ENCODE measurements at regions not wholly inside any gene's neighbourhood (a gene's known extent, or its start where the extent isn't known, plus 50 kb on each side); places are given as distances from the start of the nearest gene placed in this dataset.

- no peak for TF ChIP-seq CTCF (IDR thresholded peaks at IDR 0.05)
- Mint-ChIP-seq H3K4me1 (ENCODE audit: unreplicated experiment) (peaks cover 9% of the 10 kb centered on the region), H3K27me3 (ENCODE audit: unreplicated experiment) (no peaks in the 10 kb centered on the region), H3K9me3 (ENCODE audit: unreplicated experiment) (peaks cover 12% of the 10 kb centered on the region), H3K27ac (ENCODE audit: unreplicated experiment) (no peak overlapping the region), H3K36me3 (ENCODE audit: unreplicated experiment) (no peaks in the 10 kb centered on the region), H3K4me3 (ENCODE audit: unreplicated experiment) (no peak overlapping the region)
- DNase-seq (ENCODE audit: extremely low spot score, unreplicated experiment), result no peak
Measured at GRCh38 chr4:35025152-35025834, 1219.0 kb downstream of the ARAP2 start.

- no peaks in the 10 kb centered on the region for H3K4me1 Mint-ChIP-seq (ENCODE audit: unreplicated experiment)
- no peak for DNase-seq (ENCODE audit: extremely low spot score, unreplicated experiment)
Measured at GRCh38 chr4:35038079-35038805, 1206.1 kb downstream of the ARAP2 start.

GRCh38 chr4:35038845-35039244 lies 1205.5 kb downstream of the ARAP2 start:
- no peak for TF ChIP-seq CTCF (IDR thresholded peaks at IDR 0.05)
- H3K4me1 Mint-ChIP-seq (ENCODE audit: unreplicated experiment), result no peaks in the 10 kb centered on the region
- no peak overlapping the region for H3K27ac Mint-ChIP-seq (ENCODE audit: unreplicated experiment)
- no peak for DNase-seq (ENCODE audit: extremely low spot score, unreplicated experiment)
- no peak overlapping the region for H3K4me3 Mint-ChIP-seq (ENCODE audit: unreplicated experiment)
- H3K27me3 Mint-ChIP-seq (ENCODE audit: unreplicated experiment), result no peaks in the 10 kb centered on the region
- H3K36me3 Mint-ChIP-seq (ENCODE audit: unreplicated experiment), result no peaks in the 10 kb centered on the region
- H3K9me3 Mint-ChIP-seq (ENCODE audit: unreplicated experiment), result peaks cover 3% of the 10 kb centered on the region

More at GRCh38 chr4:35038079-35038805, 1206.1 kb downstream of the ARAP2 start:
- Mint-ChIP-seq H3K27ac (ENCODE audit: unreplicated experiment) (no peak overlapping the region), H3K4me3 (ENCODE audit: unreplicated experiment) (no peak overlapping the region), H3K27me3 (ENCODE audit: unreplicated experiment) (no peaks in the 10 kb centered on the region), H3K9me3 (ENCODE audit: unreplicated experiment) (peaks cover 5% of the 10 kb centered on the region), H3K36me3 (ENCODE audit: unreplicated experiment) (no peaks in the 10 kb centered on the region)
- TF ChIP-seq CTCF (IDR thresholded peaks at IDR 0.05), result no peak

GRCh38 chr4:35052546-35052945 lies 1191.8 kb downstream of the ARAP2 start:
- H3K27me3 Mint-ChIP-seq (ENCODE audit: unreplicated experiment), result no peaks in the 10 kb centered on the region
- H3K4me3 Mint-ChIP-seq (ENCODE audit: unreplicated experiment), result no peak overlapping the region
- H3K27ac Mint-ChIP-seq (ENCODE audit: unreplicated experiment), result no peak overlapping the region
- H3K36me3 Mint-ChIP-seq (ENCODE audit: unreplicated experiment), result no peaks in the 10 kb centered on the region
- H3K9me3 Mint-ChIP-seq (ENCODE audit: unreplicated experiment), result no peaks in the 10 kb centered on the region
- no peak for TF ChIP-seq CTCF (IDR thresholded peaks at IDR 0.05)
- H3K4me1 Mint-ChIP-seq (ENCODE audit: unreplicated experiment), result no peaks in the 10 kb centered on the region
- DNase-seq (ENCODE audit: extremely low spot score, unreplicated experiment), result no peak

- Mint-ChIP-seq H3K9me3 (ENCODE audit: unreplicated experiment) (peaks cover 7% of the 10 kb centered on the region), H3K27me3 (ENCODE audit: unreplicated experiment) (no peaks in the 10 kb centered on the region), H3K36me3 (ENCODE audit: unreplicated experiment) (no peaks in the 10 kb centered on the region)
Measured at GRCh38 chr4:35063031-35063570, 1181.2 kb downstream of the ARAP2 start.

More at GRCh38 chr4:35063031-35063570, 1181.2 kb downstream of the ARAP2 start:
- no peak for DNase-seq (ENCODE audit: extremely low spot score, unreplicated experiment)
- no peak overlapping the region for H3K27ac Mint-ChIP-seq (ENCODE audit: unreplicated experiment)
- peaks cover 3% of the 10 kb centered on the region for H3K4me1 Mint-ChIP-seq (ENCODE audit: unreplicated experiment)
- no peak for TF ChIP-seq CTCF (IDR thresholded peaks at IDR 0.05)
- no peak overlapping the region for H3K4me3 Mint-ChIP-seq (ENCODE audit: unreplicated experiment)
